Cardiac fibroblast (primary cell): ENCODE measurements at regions not wholly inside any gene's neighbourhood (a gene's known extent, or its start where the extent isn't known, plus 50 kb on each side); places are given as distances from the start of the nearest gene placed in this dataset.

Experiments used
- DNase-seq, 2 donors: peaks; one replicate each; pipeline versions ENCODE4 v3.0.0 to v3.0.0-alpha.2; 2010; ENCODE audit warnings: low read depth in 2 of 2
- H3K4me3 ChIP-seq, 2 donors: replicated peaks in 1 of 2; 1 replicate in 1 of 2; 2 replicates in 1 of 2; pipeline ENCODE4 v1.5.1; 2011; ENCODE audit warnings: low read depth in 2 of 2, low read length in 2 of 2, mild to moderate bottlenecking in 2 of 2, moderate library complexity in 1 of 2
- CTCF ChIP-seq: IDR thresholded peaks from one replicate; pipeline ENCODE4 v1.5.1; 2011; ENCODE audit warnings: low read depth, mild to moderate bottlenecking, low read length, inconsistent platforms

DNA sequence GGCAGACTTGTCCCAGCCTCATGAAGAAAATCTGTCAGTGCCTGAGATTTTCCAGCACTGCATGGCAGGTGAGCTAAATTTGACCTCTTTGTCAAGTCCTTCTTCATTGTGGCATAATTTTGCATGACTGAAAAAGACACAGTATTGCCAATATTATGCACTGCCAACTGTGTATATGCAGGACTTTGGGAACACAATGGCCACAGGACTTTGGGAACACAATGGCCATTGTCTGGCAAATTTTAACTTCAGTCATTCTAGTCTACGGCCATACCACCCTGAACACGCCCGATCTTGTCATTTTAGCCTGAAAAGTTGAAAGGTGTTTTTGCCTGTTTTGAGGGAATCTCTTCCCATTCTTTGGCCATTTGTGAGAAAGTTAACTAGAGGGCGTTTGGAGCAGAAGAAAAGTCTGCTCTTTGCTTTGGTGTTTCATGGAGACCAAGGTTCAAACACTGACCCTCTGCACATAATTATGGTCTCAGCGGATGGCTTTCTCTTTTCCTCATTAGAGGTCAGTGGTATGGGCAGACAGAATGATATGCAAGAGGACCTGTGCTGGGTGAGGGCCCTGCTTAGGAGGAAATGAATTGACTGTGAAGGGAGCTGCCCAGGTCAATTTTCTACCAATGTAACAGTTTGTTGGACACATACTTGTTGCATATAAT is 72.4 kb upstream of the NEK7 start:
- DNase-seq = no peak
- TF ChIP-seq CTCF = no peak
- H3K4me3 ChIP-seq = no peak overlapping the region

- TF ChIP-seq CTCF = no peak
- DNase-seq = no peak
- H3K4me3 ChIP-seq = no peak overlapping the region
Observed at GRCh38 chr1:198086051-198086745, 70.6 kb upstream of the NEK7 start.

GRCh38 chr1:198087831-198088230 is 69.0 kb upstream of the NEK7 start:
- DNase-seq = no peak
- no peak overlapping the region for H3K4me3 ChIP-seq
- TF ChIP-seq CTCF = no peak

DNA sequence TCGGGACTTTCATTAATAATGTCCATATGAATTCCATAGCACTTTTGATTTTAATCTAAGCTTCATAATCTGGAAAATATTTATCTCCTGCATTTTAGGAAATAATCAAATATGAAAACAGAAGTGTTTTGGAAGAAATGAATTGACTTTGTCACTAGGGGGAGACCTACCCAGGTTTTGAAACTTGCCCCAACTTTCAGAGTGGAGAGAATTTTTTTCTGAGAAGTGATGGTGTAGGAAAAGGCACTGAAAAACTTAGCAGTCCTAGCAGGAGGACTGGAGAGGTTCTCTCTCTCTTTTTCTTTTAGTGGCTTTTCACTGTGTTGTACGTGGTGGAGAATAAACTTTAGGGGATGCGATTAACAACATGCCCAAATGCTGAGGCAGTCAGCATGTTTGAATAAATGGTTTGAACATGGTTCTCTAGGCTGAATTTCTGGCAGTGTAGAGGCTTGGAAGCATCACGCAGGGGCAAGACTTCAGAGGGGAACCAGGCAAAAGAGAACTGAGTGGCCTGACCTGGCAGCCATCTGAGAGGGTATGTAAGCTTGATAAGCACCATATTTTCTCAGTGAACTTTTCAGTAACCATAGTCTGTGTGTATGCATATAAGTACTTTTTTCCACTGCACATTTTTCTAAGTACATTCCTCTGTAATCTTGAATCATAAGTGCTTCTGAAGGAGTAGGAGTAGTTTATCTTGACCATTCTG is 68.3 kb upstream of the NEK7 start:
- peak; percentile 84 for DNase-seq

GRCh38 chr1:198096390-198096789 is 60.4 kb upstream of the NEK7 start:
- peak; percentile 28 to 41 for DNase-seq
- no peak overlapping the region for H3K4me3 ChIP-seq
- no peak for TF ChIP-seq CTCF

More for the DNA sequence above, 68.3 kb upstream of the NEK7 start:
- peak; percentile 67 for TF ChIP-seq CTCF
- H3K4me3 ChIP-seq = peak overlapping the region in 1 of 2 donors; percentile 38

DNA sequence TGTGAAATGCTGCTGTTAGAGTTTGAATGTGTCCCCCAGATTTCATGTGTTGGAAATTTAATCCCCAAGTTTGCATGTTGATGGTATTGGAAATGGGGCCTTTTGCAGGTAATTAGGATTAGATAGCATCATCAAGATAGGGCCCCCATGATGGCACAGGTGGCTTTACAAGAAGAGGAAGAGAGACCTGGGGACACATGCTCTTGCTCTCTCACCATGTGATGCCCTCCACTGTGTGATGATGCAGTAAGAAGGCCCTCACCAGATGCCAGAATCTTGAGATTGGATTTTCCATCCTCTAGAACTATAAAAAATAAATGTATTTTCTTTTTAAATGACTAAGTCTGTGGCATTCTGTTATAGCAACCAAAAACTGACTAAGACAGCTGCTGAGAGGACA is 57.0 kb upstream of the NEK7 start:
- no peak for TF ChIP-seq CTCF
- H3K4me3 ChIP-seq = no peak overlapping the region
- no peak for DNase-seq
